DMS 273 (cell line): ENCODE measurements at regions not wholly inside any gene's neighbourhood (a gene's known extent, or its start where the extent isn't known, plus 50 kb on each side); places are given as distances from the start of the nearest gene placed in this dataset.

ENCODE experiments used
- DNase-seq: peaks from one replicate; lab custom pipeline; 2025; ENCODE audit not compliant: unreplicated experiment; lab: John Stamatoyannopoulos, UW

DNA sequence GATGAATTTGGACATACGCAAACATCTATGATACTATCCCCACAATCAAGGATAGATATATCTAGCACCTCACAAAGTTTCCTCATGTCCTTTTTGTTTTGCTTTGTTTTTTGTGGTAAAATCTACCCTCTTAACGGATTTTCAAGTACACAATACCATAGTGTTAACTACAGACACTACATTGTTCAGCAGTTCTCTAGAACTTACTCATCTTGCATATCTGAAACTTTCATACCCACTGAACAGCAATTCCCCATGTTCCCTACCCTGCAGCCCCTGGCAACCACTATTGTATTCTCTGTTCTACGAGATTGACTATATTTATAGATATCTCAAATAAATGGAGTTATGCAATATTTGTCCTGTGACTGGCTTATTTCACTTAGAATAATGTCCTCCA lies 58.1 kb upstream of the TJP1 start:
- no peak for DNase-seq

DNA sequence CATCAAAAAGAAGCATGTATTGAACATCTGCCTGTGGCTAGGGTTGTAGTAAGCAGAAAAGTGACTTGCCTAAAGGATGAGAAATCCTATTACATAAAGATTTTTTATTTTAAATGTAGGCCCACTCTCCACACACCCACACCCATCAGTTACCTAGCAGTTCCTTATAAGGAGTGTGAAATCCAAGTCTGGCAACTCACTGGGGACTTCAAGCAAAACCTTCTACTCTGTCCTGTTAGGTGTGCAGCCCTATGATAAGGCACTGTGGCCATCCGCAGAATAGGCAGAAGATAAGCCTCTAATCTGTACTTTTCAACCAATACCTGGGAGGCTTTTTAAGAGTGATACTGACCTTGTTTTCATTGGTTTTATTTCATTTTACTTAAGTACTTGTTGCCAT lies 52.7 kb upstream of the TJP1 start:
- DNase-seq = no peak

DNA sequence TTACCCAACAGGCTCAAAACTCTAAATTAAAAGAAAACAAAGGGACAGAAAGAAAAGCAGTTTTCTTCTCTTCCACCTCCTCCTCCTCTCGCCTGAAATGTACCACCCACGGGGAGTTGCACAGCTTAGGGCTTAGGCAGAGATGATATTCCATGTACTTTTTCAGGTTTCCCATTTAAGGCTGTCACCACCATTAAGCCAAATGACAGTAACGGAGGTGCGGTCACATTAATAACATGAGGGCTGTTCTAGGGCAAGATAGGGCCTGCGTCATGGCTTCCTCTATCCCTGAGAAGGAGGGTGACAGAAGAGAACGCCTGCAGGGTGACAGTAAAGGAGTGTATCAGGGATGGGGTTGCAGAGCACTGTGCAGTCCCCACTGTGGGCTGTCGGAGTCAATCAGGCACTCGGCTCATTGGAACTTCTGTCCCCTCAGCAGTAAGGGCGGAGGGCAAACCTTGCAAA lies 51.7 kb upstream of the TJP1 start:
- DNase-seq = no peak

DNA sequence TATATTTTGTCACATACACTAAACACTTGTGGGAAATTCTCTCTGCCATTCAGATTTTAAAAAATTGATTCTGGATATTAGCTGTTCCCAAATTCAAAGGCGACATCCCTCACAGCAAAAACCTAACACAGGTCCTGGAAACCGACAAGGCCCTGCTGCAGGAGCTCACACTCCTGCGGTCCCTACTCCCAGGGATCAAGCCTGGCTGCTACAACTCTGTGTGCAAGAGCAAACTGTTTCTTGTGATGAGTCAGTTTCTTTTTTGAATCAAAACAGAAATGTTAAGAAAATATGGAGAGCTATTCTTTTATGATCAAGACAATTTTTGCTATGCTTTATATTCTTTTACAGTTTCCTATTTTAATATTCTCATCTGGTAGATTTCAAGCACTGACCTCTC lies 51.0 kb upstream of the TJP1 start:
- DNase-seq = no peak

DNA sequence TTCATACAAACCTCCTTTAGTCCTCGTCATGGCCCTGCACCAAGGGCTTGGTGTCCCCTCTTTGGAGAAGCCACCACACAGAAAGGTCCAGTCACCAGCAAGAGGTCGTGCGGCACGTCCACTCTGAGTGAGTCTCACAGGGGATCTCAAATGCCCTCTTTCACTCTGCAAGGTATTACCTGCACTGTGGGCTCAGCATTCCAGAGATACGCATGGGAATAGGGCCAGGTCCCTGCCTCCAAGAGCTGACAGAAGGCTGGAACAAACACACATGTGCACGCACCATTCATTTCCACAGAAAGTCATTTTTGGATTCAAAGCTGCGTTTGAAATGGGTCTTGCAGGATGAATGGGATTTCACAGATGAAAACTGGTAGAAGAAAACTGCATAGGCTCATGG lies 50.4 kb upstream of the TJP1 start:
- DNase-seq = no peak
